SU-DHL-6 (cell line): ENCODE measurements at regions not wholly inside any gene's neighbourhood (a gene's known extent, or its start where the extent isn't known, plus 50 kb on each side); places are given as distances from the start of the nearest gene placed in this dataset.

Source experiments
- CTCF ChIP-seq: fragments of 200-600 bp; sonication (generic); IDR thresholded peaks from one replicate; pipeline ENCODE4 v1.5.1; 2017; ENCODE audit warnings: antibody characterized with exemption, mild to moderate bottlenecking, low read length, moderate library complexity; ENCODE audit not compliant: insufficient read depth, poor library complexity, severe bottlenecking
- EZH2phosphoT487 ChIP-seq: fragments of 200-600 bp; sonication (generic), shearing (Covaris generic); conservative IDR thresholded peaks from 2 replicates; pipeline ENCODE4 v1.6.1; 2018; ENCODE audit warnings: mild to moderate bottlenecking, antibody characterized with exemption, low read length, moderate library complexity, mixed read lengths

GRCh38 chr5:82584631-82585030 lies 306.5 kb upstream of the RPS23 start:
- TF ChIP-seq CTCF (no peak), EZH2phosphoT487 (no peak)
